MCF 10A (cell line): ENCODE measurements at regions not wholly inside any gene's neighbourhood (a gene's known extent, or its start where the extent isn't known, plus 50 kb on each side); places are given as distances from the start of the nearest gene placed in this dataset.

Experiments used
- BruUV-seq: library from RNA; stranded (reverse); fragments of 400-500 nt; replicated peaks from 2 replicates; lab custom pipeline; 2021; lab: Mats Ljungman, UMichigan
- CTCF ChIA-PET: fragments of 300-600 bp; sonication (Branson Sonifier 250); formaldehyde crosslinking; extraction: SDS; loops from one replicate; lab custom pipeline; 2021; ENCODE audit warnings: antibody characterized with exemption, inconsistent platforms; lab: Yijun Ruan, JAX
- POLR2A ChIA-PET: fragments of 300-600, 350-650 bp; sonication (Branson Sonifier 250); formaldehyde crosslinking; extraction: SDS; loops from one replicate; lab custom pipeline; 2020; ENCODE audit warnings: antibody characterized with exemption, inconsistent platforms; lab: Yijun Ruan, JAX
- DNase-seq: peaks from one replicate; pipeline ENCODE4 v3.0.0-alpha.2; 2018; ENCODE audit not compliant: unreplicated experiment
- H3K27ac Mint-ChIP-seq: one replicate; pipeline ENCODE4 v1.8.0; 2022; ENCODE audit warnings: mild to moderate bottlenecking, low read depth, mixed read lengths; ENCODE audit not compliant: unreplicated experiment
- H3K27me3 Mint-ChIP-seq: one replicate; pipeline ENCODE4 v1.8.0; 2022; ENCODE audit warnings: mixed read lengths; ENCODE audit not compliant: insufficient read depth, unreplicated experiment
- H3K36me3 Mint-ChIP-seq: one replicate; pipeline ENCODE4 v1.8.0; 2022; ENCODE audit warnings: mild to moderate bottlenecking, moderate library complexity, mixed read lengths; ENCODE audit not compliant: insufficient read depth, unreplicated experiment
- H3K4me1 Mint-ChIP-seq: one replicate; pipeline ENCODE4 v1.8.0; 2022; ENCODE audit warnings: mixed read lengths; ENCODE audit not compliant: insufficient read depth, unreplicated experiment
- H3K4me3 Mint-ChIP-seq: one replicate; pipeline ENCODE4 v1.8.0; 2022; ENCODE audit warnings: mild to moderate bottlenecking, moderate library complexity, mixed read lengths; ENCODE audit not compliant: unreplicated experiment
- H3K9me3 Mint-ChIP-seq: one replicate; pipeline ENCODE4 v1.8.0; 2022; ENCODE audit warnings: mixed read lengths; ENCODE audit not compliant: unreplicated experiment
- CTCF ChIP-seq: fragments of 200-600 bp; IDR thresholded peaks from one replicate; pipeline ENCODE4 v1.8.0; 2022; ENCODE audit warnings: antibody characterized with exemption, mild to moderate bottlenecking; ENCODE audit not compliant: unreplicated experiment
- intact Hi-C: fragments of 100-400 bp; cut with micrococcal nuclease; formaldehyde crosslinking; loops from 2 replicates; pipeline ENCODE4 v1.14.1; 2022

- CTCF ChIA-PET: no interaction called here
- Mint-ChIP-seq H3K36me3 (no peaks in the 10 kb centered on the region), H3K4me3 (no peak overlapping the region), H3K9me3 (peaks cover 6% of the 10 kb centered on the region), H3K27ac (no peak overlapping the region), H3K4me1 (no peaks in the 10 kb centered on the region), H3K27me3 (no peaks in the 10 kb centered on the region)
- DNase-seq: no peak
- intact Hi-C loops: no loop called here
- TF ChIP-seq CTCF: no peak
- BruUV-seq: no TSS peak
- POLR2A ChIA-PET: interaction anchor here (0.9 kb wide), 1 partner anchor 24 kb away, joined by 3 read pairs; no protein-coding TSS in a partner anchor
Observed at GRCh38 chr12:93163260-93164036, 214.3 kb upstream of the NUDT4 start.

- ChIA-PET CTCF (no interaction called here), POLR2A (interaction anchor here (0.7 kb wide), 2 partner anchors 80 to 139 kb away, joined by 3 to 4 read pairs; no protein-coding TSS in a partner anchor)
- Mint-ChIP-seq H3K9me3 (no peaks in the 10 kb centered on the region), H3K27ac (no peak overlapping the region), H3K27me3 (no peaks in the 10 kb centered on the region), H3K4me1 (no peaks in the 10 kb centered on the region), H3K36me3 (no peaks in the 10 kb centered on the region), H3K4me3 (no peak overlapping the region)
- no TSS peak for BruUV-seq
- intact Hi-C loops: no loop called here
- no peak for TF ChIP-seq CTCF
- DNase-seq: no peak
Observed at GRCh38 chr12:93164103-93164880, 213.4 kb upstream of the NUDT4 start.

GRCh38 chr12:93165384-93165932, 212.3 kb upstream of the NUDT4 start:
- H3K4me3 Mint-ChIP-seq: no peak overlapping the region
- H3K4me1 Mint-ChIP-seq: no peaks in the 10 kb centered on the region
- no peaks in the 10 kb centered on the region for H3K9me3 Mint-ChIP-seq
- POLR2A ChIA-PET: interaction anchor here (0.7 kb wide), 2 partner anchors 79 to 140 kb away, joined by 3 to 4 read pairs; no protein-coding TSS in a partner anchor
- intact Hi-C loops: no loop called here
- H3K27ac Mint-ChIP-seq: no peak overlapping the region
- no peaks in the 10 kb centered on the region for H3K27me3 Mint-ChIP-seq
- CTCF ChIA-PET: interaction anchor here (0.7 kb wide), 1 partner anchor 68 kb away, joined by 3 read pairs; no protein-coding TSS in a partner anchor
- DNase-seq: no peak
- BruUV-seq: no TSS peak
- TF ChIP-seq CTCF: no peak
- H3K36me3 Mint-ChIP-seq: no peaks in the 10 kb centered on the region
